A673 (cell line): ENCODE measurements at regions not wholly inside any gene's neighbourhood (a gene's known extent, or its start where the extent isn't known, plus 50 kb on each side); places are given as distances from the start of the nearest gene placed in this dataset.

Source experiments
- BruUV-seq: library from RNA; stranded (reverse); fragments of 400-500 nt; replicated peaks from 2 replicates; lab custom pipeline; 2021; lab: Mats Ljungman, UMichigan
- CTCF ChIA-PET: fragments of 300-600 bp; sonication (Branson Sonifier 250); formaldehyde crosslinking; loops from one replicate; lab custom pipeline; 2022; ENCODE audit warnings: antibody characterized with exemption; lab: Charles Lee
- POLR2A ChIA-PET: fragments of 300-600 bp; sonication (Branson Sonifier 250); formaldehyde crosslinking; loops from one replicate; lab custom pipeline; 2022; ENCODE audit warnings: antibody characterized with exemption; ENCODE audit not compliant: low non-redundant PET; lab: Charles Lee
- DNase-seq: peaks from one replicate; pipeline ENCODE4 v3.0.0-alpha.2; 2015; ENCODE audit warnings: low spot score
- H3K27ac ChIP-seq: fragments of 200-600 bp; sonication (generic); 2 replicates; pipeline ENCODE4 v1.5.1; 2016; ENCODE audit warnings: mixed run types, low read depth, mild to moderate bottlenecking, mixed read lengths, antibody characterized with exemption, low read length; ENCODE audit not compliant: poor library complexity, severe bottlenecking
- H3K27me3 ChIP-seq: fragments of 200-600 bp; sonication (generic); replicated peaks from 2 replicates; pipeline ENCODE4 v1.6.1; 2017; ENCODE audit warnings: mixed run types, low read depth, mild to moderate bottlenecking, mixed read lengths, antibody characterized with exemption, low read length; ENCODE audit not compliant: insufficient read depth, poor library complexity
- H3K36me3 ChIP-seq: fragments of 200-600 bp; sonication (generic); 2 replicates; pipeline ENCODE4 v1.6.1; 2016; ENCODE audit warnings: mixed run types, mild to moderate bottlenecking, mixed read lengths, antibody characterized with exemption, low read length; ENCODE audit not compliant: insufficient read depth, poor library complexity, severe bottlenecking
- H3K4me1 ChIP-seq: fragments of 200-600 bp; sonication (generic); 2 replicates; pipeline ENCODE4 v1.6.1; 2017; ENCODE audit warnings: mixed run types, mild to moderate bottlenecking, mixed read lengths, antibody characterized with exemption, low read length; ENCODE audit not compliant: insufficient read depth, poor library complexity, severe bottlenecking
- H3K4me3 ChIP-seq: fragments of 200-600 bp; sonication (generic); 2 replicates; pipeline ENCODE4 v1.5.1; 2016; ENCODE audit warnings: low read depth, mixed run types, mild to moderate bottlenecking, mixed read lengths, low read length; ENCODE audit not compliant: poor library complexity, severe bottlenecking
- H3K9me3 ChIP-seq: fragments of 200-600 bp; sonication (generic); 2 replicates; pipeline ENCODE4 v1.6.1; 2016; ENCODE audit warnings: mixed run types, low read depth, mild to moderate bottlenecking, mixed read lengths, antibody characterized with exemption, low read length; ENCODE audit not compliant: poor library complexity, severe bottlenecking
- EZH2 ChIP-seq: fragments of 200-600 bp; sonication (generic); IDR thresholded peaks from 2 replicates; pipeline ENCODE4 v1.6.1; 2017; ENCODE audit warnings: borderline replicate concordance, low read depth, mild to moderate bottlenecking, mixed read lengths, antibody characterized with exemption, low read length; ENCODE audit not compliant: poor library complexity, severe bottlenecking
- intact Hi-C: fragments of 100-400 bp; cut with micrococcal nuclease; formaldehyde crosslinking; loops from one replicate; pipeline ENCODE4 v1.10.0; 2022; ENCODE audit not compliant: unreplicated experiment
- TF ChIP-seq, protein P1 (sequence below): fragments of 300-800, 200-600 bp; sonication (generic); conservative IDR thresholded peaks from 2 replicates; pipeline ENCODE4 v1.5.1; 2017; ENCODE audit warnings: low read depth, mild to moderate bottlenecking, antibody characterized with exemption, low read length, moderate library complexity, mixed read lengths

DNA sequence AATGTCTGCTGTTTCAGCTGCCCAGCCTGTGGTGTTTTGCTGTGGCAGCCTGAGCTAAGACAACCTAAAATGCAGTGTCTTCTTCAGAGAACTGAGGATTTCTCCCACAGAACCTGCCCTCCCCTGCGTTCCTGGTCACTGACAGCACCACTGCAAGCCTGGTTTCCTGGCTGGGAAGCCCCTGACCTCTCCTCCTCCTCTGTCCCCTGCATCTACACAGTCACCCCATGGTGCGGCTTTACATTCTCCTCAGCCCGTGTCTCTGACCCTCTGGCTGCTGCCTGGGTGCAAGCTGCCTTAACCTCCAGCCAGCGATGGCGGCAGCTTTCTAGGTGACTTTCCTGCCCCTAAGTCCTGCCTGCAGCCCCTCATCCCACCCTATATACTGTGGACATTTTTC is 337.3 kb upstream of the ZNF32 start:
- intact Hi-C loops: no loop called here
- Histone ChIP-seq H3K27ac (no peak overlapping the region), H3K27me3 (no peaks in the 10 kb centered on the region), H3K36me3 (no peaks in the 10 kb centered on the region), H3K9me3 (no peaks in the 10 kb centered on the region), H3K4me1 (no peaks in the 10 kb centered on the region), H3K4me3 (no peak overlapping the region)
- TF ChIP-seq, protein P1, sequence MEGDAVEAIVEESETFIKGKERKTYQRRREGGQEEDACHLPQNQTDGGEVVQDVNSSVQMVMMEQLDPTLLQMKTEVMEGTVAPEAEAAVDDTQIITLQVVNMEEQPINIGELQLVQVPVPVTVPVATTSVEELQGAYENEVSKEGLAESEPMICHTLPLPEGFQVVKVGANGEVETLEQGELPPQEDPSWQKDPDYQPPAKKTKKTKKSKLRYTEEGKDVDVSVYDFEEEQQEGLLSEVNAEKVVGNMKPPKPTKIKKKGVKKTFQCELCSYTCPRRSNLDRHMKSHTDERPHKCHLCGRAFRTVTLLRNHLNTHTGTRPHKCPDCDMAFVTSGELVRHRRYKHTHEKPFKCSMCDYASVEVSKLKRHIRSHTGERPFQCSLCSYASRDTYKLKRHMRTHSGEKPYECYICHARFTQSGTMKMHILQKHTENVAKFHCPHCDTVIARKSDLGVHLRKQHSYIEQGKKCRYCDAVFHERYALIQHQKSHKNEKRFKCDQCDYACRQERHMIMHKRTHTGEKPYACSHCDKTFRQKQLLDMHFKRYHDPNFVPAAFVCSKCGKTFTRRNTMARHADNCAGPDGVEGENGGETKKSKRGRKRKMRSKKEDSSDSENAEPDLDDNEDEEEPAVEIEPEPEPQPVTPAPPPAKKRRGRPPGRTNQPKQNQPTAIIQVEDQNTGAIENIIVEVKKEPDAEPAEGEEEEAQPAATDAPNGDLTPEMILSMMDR: no peak
- TF ChIP-seq EZH2: no peak
- POLR2A ChIA-PET: no interaction called here
- CTCF ChIA-PET: no interaction called here
- BruUV-seq: no TSS peak
- no peak for DNase-seq

GRCh38 chr10:43983856-43984271 is 335.2 kb upstream of the ZNF32 start:
- POLR2A ChIA-PET: no interaction called here
- no peak overlapping the region for H3K4me3 ChIP-seq

DNA sequence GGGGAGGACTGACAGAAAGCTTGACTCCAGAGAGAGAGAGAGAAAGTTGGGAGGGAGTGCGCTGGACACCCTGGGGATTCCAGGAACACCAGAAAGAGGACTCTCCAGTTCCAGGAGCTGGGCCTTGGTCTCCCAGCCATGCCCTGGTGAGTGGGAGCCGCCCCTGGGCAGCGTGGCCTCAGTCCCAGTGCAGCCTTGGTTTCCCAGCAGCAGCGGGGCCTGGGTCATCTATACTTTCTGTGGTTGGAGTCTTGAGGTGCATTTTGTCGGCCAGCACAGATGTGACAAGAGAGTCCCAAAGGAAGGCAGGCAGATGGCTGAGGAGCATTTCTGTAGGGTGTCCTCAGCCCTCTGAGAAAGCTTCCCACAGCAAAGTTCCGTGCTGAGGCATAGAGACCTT is 334.7 kb upstream of the ZNF32 start:
- intact Hi-C loops: no loop called here
- TF ChIP-seq EZH2: no peak
- TF ChIP-seq, protein P1: no peak
- ChIA-PET POLR2A (no interaction called here), CTCF (no interaction called here)
- H3K4me3 ChIP-seq: no peak overlapping the region
- H3K36me3 ChIP-seq: no peaks in the 10 kb centered on the region
- H3K27ac ChIP-seq: no peak overlapping the region
- no TSS peak for BruUV-seq
- no peaks in the 10 kb centered on the region for H3K9me3 ChIP-seq
- no peaks in the 10 kb centered on the region for H3K4me1 ChIP-seq
- H3K27me3 ChIP-seq: no peaks in the 10 kb centered on the region
- DNase-seq: no peak

More at GRCh38 chr10:43983856-43984271, 335.2 kb upstream of the ZNF32 start:
- Histone ChIP-seq H3K4me1 (no peaks in the 10 kb centered on the region), H3K27me3 (no peaks in the 10 kb centered on the region), H3K9me3 (no peaks in the 10 kb centered on the region), H3K27ac (no peak overlapping the region), H3K36me3 (no peaks in the 10 kb centered on the region)
- CTCF ChIA-PET: no interaction called here
- BruUV-seq: no TSS peak
- DNase-seq: no peak
- intact Hi-C loops: no loop called here
- no peak for TF ChIP-seq EZH2
- TF ChIP-seq, protein P1: no peak
